ENCODE measurements at regions not wholly inside any gene's neighbourhood (a gene's known extent, or its start where the extent isn't known, plus 50 kb on each side); places are given as distances from the start of the nearest gene placed in this dataset.
"Not testable (repeated sequence)": the region's sequence is repeated elsewhere in the genome, so short reads cannot be mapped to it uniquely, and the experiment has no call there.

DNA sequence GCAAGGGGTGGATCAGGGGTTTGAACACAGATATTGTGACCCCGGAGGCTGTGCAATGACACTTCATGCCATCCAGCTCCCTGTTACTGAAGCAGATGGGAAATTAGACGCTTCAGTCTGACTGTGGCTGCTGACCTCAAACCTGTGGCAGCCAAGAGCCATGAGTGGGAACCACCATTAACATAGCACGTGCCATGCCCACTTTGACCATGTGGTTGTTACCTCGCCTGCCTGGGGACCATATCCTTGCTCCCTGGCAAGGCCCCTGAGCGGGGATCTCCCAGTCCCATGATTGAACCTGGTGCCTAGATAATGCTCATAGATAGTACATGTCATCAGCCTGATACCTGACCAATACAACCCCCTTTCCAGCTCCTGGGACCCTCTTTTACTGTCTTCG lies 68.9 kb downstream of the CYP26B1 start:
- no peak for DNase-seq

DNA sequence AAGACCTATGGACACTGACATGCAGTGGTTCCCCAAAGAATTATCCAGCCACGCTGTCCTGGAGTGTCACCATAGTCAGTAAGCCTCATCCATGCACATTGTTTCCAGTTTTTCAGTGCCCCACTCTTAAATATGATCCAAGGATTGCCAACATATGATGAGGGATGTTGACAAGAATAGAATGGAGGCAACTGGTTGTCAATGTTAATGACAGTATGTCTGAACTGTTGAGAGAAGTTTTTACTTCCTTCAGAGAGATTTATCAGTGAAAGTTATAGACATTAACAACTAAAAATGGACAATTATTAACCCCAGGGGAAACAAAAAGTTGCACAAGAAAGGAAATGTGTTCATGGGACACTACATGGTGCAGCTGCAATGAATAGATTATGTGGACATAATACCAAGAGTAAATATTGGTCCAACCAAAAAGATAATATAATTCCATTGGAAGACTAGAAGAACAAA lies 69.9 kb downstream of the CYP26B1 start:
- no peak for DNase-seq

DNA sequence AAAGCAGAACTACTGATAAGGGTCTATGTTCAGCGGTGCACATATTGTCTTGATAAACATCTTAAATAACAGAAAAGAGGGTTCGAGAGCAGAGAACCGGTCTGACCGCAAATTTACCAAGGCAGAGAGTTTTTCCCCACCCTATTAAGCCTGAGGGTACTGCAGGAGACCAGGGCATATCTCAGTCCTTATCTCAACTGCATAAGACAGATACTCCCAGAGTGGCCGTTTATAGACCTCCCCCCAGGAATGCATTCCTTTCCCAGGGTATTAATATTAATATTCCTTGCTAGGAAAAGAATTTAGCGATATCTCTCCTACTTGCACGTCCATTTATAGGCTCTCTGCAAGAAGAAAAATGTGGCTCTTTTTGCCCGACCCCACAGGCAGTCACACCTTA lies 74.3 kb downstream of the CYP26B1 start:
- DNase-seq = not testable (repeated sequence)

DNA sequence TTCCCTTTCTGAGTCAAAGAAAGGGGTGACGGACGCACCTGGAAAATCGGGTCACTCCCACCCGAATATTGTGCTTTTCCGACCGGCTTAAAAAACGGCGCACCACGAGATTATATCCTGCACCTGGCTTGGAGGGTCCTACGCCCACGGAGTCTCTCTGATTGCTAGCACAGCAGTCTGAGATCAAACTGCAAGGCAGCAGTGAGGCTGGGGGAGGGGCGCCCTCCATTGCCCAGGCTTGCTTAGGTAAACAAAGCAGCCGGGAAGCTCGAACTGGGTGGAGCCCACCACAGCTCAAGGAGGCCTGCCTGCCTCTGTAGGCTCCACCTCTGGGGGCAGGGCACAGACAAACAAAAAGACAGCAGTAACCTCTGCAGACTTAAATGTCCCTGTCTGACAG lies 83.5 kb downstream of the CYP26B1 start:
- not testable (repeated sequence) for DNase-seq

DNA sequence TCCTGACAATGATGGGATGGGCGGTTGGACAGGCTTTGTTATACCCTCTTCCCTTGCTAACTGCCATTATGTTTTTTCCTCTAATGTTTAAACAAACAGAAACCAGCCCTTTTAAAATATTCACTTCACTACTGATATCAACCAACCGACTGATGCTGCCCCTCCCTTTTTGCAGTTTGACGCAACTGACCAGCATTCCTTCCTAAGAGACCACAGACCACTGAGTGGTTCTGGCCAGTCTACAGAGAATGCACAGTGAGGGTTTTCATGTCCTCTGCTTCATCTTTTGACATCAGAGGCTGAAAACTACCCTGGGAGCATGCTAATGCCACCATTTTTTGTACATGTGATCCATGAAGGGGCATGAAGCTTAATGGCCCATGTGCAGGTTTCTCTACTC lies 85.3 kb downstream of the CYP26B1 start:
- no peak for DNase-seq

DNA sequence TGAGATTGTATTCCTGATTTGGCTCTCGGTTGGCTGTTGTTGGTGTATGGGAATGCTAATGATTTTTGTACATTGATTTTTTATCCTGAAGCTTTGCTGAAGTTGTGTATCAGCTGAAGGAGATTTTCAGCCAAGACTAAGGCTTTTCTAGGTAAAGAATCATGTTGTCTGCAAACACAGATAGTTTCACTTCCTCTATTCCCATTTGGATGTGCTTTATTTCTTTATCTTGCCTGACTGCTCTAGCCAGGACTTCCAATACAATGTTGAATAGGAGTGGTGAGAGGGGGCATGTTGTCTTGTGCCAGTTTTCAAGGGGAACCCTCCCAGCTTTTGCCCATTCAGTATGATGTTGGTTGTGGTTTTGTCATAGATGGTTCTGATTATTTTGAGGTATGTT lies 90.4 kb downstream of the CYP26B1 start:
- DNase-seq = no peak

DNA sequence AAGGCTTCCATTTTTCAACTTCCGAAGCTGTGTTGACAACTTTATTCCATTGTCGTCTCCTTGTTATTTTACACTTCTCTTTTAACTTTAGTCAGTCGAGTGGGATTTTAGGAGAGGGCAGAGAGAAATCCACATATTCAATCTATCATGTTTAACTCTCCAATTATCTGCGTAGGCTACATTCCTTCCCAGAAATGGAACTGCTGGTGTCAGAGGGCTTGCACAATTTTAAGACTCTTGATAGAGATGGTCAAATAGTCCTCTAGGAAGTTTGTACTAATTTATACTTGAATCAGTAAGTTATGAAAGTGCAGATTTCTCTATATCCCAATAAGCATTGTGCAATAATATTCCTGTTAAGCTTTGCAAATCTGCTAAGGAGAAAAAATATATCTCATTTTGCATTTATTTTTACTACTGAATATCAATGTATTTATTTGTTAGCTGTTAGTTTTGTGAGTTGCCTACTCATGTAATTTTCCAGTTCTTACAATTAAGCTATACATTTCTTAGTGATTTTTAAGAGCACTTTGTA lies 95.6 kb downstream of the CYP26B1 start:
- no peak for DNase-seq

DNA sequence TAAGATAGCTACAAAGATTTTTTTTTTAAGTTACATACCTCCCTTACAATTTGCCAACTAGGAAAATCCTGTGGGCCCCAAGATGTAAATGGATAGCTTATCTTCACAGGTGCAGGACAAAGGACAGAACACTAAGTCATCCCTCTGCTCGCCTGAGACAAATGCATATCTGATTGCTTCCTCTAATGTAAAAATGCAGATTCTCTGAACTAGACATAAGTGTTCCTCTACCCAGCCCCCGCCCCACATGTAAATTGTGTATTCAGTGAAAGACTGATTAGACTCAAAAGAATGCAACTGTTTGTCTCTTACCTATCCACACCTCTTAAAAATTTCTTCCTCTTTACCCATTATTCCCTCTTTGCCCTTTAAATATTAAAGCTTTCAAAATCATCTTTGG lies 96.5 kb downstream of the CYP26B1 start:
- DNase-seq = no peak

DNA sequence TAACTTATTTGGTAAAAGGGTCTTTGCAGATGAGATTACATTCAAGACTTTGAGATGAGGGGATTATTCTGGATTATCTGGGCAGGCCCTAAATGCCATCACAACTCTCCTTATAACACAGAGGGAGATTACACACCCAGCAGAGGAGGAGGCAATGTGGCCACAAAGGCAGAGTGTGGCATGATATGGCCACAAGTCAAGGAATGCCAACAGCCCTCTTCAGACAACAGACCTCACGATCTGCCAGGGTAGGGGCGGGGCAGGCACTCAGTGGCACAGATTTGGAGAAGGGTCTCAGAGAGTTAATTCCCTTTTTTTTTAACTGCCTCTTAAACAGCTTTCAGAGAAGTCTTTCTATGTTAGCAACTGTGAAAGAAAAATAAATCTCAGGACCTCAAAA lies 96.9 kb downstream of the CYP26B1 start:
- DNase-seq = no peak

DNA sequence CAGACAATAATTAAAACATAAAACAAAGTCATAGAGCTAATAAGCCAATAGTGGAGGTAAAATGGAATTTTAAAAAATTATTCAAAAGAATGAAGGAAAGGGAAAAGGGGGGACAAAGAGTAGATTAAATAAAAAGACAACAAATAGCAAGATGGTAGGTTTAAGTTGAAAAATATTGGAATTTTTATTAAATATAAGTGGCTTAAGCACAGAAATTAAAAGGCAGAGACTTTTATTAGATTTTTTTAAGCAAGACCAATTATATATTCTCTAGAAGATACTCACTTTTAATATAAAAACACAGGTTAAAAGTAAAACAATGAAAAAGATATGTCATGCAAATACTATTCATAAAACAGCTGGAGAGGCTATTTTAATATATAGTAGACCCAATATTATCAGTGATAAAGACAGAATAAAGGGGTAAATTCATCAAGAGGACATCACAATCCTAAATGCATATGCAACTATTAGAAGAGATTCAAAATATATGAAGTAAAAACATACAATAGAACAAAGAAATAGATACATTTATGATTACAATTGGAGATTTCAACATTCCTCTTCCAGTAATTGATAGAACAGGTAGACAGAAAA lies 98.7 kb downstream of the CYP26B1 start:
- no peak for DNase-seq

DNA sequence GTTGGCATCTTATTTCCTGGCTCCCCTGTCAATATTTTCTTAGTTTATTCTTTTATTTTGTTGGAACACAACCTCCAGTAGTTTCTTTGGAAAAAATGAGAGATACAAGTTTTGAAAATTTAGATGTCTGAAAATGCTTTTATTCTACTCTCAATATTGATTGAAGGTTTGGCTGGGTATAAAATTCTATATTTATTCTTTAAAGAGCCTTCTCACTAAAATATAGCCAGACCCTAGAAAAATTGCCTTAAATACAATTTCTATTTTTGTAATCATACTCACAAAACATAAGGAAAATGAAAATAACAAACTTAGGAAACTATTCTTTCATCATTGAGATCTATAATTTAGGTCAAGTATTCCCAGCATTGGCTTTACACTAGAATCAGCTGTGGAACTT lies 103.7 kb downstream of the CYP26B1 start:
- DNase-seq = no peak

DNA sequence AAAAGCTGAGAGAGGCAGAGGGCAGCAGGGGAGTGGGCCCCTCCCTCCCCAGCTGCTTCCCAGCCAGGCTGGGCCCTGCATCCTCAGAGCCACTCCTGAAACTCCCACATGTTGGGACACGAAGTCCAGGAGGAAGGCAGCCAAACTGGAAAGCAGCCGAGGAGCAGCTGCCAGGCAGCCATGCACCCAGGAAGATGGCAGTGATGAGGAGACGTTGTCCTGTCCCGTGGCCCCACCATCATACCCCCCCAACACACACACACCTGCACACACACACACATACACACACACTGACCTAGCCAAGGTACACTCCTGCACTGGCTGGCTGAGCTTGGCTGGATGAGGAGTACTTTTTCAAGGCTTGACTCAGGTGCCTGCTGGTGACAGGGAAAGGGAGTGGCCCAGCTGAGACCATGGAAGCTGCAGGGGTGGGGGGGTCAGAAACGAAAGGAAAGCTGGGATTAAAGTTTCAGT lies 106.0 kb downstream of the CYP26B1 start:
- no peak for DNase-seq

DNA sequence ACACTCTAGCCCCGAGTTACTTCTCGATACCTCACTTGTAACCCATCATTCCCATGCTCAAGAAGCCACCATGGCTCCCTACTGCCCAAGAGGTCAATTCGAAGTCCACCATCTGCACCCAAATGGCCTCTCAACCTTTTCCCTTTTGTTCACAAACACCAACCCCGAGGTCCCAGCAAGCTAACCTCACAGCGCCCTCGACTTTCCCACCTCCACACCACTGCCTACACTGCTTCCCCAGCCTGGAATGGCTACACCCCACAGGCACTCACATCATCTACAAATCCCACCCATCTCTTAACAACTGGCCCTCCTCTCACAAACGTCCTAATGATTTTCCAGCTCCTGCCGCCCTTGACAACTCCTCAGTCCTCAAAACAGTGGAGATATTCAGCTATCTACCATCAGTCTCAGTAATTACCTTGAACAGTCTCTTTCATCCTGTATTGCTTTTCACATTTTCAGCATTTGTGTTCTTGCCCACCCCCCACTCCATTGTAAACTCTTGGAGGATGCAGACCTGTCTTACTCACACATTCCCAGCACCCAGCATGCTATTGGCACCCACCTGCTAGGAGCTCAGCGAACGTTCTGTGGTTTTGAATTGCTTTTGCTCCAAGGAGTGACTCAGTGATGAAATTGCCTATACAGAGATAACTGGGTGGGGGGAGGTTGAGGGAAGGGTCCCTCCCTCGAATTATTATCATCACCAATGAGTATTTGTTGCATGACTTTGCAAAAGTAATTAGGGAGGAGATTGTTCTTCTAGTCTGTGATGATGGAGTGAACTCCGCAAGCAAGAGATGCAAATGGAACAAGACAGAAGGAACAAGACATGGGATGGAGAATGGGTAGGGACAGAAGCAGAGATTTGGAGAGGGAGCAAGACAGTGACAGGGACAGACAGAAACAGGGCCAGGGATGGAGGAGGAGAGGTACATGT lies 106.8 kb downstream of the CYP26B1 start:
- DNase-seq = no peak

DNA sequence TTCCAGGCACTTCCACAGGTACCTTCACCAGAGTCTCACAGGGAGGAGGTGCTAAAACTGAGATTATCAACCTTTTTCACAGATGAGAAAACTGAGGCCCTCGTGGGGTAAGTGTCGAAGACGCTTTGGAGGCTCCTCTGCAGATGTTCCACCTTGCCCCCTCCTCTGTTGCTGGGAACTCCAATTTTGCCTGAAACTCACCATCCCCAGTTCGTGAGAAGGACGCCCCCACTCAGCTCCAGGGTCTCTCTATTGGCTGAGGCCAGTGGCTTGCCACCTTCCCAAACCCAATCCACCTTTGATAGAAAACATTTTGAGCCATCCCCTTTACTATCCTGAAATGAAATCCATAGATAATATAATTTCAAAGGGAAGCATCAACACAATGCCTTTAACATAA lies 109.1 kb downstream of the CYP26B1 start:
- no peak for DNase-seq

DNA sequence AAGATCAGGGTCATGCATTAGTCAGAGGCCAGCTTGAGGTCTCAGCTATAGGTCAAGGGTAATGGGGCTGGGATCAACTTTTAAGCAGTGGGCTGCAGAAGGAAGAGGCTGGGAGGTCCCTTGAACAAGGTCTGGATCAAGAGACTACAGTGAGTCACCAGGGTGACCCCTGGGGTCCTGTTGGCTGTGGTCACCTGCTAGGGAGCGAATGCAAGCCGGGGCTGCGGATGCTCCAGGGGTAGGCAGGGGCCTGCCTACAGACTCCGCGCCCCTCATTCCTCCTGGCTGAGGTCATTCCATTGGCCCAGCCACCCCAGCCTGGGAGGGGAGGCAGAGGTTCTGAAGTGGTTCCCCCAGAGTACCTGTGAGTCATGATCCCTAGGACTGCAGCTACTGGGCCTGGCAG lies 110.4 kb downstream of the CYP26B1 start:
- no peak for DNase-seq

DNA sequence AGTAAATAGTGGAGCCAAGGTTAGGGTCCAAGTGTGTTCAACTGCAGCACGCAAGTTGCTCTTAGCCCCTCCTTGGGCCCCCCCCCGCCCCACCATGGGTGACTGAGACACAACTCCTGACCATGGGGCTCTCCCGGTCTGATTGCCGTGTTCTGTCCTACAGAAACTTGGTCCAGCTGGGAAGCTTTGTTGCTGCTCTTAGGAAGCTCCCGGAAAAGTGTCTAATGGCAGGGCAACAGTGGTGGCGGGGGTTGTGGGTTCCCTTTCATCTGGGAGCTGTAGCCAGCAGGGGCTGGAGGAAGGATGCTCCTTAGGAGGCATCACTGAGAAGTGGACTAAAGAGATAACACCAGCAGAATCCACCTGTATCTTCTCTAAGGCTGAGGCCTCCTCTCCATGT lies 111.1 kb downstream of the CYP26B1 start:
- no peak for DNase-seq

DNA sequence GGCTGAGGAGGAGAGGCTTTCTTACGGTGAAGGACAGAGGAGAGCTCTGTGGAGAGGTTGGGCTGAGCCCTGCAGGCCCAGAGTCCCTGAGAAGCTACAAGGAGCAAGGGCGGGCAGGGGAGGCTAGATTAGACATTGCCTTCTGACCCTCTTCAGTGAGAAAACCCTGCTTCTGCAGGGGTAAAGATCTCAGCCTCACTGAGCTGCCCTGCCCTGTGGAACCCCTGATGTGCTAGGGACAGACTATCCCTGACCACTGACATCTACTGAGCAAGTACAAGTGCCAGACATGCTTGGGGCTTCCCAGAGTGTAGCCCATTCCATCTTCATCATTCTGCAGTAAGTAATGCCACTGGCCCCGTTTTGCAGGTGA lies 111.5 kb downstream of the CYP26B1 start:
- no peak for DNase-seq

DNA sequence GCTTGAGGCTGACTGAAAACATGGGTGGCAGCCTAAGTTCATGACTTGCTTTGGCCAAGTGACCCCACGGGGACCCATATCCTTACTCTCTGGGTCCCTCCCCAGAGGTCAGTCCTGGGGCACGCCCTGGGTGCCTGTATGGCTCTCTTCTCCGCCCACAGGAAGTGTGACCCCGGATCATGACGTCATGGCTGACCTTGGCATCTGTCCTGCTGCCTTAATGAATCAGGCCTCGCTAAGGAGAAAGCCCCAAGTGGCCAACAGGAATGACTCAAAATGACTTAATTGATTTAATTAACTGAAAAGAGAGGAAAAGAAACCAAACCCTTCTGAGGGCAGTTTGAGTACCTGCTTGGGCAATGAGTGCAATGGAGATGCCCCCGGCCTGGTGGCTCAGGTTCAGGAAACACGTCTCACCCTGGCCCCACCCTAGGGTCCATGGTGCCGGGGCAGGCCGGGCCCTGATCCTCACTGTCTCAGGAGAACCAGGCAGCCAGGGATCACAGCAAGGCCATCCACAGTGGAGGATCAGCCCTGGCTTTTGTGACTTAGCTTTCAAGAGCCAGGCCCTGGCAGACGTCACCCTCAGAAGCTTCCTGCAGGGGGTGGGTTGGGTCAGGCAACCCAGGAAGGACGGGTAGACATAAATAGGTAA lies 112.0 kb downstream of the CYP26B1 start:
- DNase-seq = no peak

DNA sequence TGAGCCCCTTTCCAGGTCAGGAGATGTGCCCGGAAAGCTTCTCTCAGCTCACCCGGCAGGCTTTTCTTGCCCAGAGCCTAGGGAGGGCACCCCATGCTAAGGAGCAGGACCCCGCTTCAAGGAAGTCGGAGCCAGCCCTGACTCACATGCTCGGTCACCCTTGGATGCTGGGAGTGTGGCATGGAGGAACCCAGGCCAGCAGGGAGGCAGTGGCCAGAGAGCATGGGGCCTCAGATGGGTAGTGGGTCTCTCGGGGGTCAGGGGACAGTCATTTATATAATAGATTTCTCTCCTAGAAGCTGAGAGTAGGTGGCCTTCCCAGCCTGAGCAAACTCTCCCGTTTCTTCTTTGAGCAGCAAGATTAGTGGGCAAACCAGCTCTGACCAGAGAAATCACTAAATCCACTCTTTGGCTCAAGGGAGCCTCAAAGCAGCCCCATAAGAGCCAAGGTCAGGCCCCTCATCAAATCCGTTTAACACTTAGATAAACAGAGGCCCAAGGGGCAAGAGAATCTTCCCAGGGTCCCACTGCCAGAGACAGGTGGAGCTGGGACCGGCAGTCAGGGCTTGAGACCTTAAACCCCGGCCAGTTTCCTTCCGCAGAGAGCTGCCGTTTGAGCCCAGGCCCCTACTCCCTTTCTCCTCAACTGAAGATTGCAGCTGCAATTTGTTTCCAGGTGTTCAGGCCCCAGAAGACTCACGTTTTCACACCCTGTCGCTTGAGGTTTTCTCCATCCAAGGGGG lies 113.1 kb downstream of the CYP26B1 start:
- DNase-seq = no peak

DNA sequence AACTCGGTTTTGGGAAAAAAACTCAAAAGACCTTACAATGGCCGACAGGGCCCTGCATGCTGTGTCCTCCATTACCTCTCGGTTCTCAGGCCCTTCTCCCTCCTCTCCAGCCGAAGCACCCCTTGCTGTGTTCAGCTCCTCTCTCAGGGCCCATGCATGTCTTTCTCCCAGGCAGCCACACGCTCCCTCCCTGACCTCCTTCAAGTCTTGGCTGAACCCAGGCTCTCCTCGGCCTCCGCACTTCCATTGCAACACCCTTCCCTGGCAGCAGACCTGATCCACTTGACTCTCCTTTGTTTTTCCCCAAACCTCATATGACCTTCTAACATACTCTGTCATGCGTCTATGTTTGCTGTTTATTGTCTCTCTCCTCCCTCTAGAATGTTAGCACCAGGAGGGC lies 114.0 kb downstream of the CYP26B1 start:
- no peak for DNase-seq

DNA sequence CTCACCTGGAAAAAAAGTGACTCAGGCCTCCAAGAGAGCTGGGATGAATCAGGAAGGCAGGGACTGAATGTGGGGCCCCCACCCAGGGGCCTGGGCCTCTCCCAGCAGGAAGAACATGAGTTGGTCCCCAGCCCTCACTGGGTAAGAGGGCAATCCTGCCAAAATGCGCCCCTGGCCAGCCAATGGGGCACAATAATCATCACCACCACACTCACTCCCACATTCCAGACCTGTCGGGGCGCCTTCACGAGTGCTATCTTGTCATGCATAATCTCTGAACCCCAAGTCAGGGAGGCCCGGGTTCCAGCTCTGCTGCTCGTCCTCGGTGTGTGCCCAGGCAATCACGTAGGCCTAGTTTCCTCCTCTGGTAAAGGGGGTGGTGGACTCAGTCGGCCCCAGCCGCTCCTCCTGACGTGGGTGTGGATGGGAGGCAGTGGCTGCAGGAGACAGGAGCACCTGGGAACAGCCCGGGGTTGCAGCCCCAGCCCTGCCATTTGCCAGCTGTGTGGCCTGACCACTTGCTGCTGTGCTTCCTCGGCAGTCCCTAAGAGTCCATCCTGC lies 115.1 kb downstream of the CYP26B1 start:
- DNase-seq = no peak

DNA sequence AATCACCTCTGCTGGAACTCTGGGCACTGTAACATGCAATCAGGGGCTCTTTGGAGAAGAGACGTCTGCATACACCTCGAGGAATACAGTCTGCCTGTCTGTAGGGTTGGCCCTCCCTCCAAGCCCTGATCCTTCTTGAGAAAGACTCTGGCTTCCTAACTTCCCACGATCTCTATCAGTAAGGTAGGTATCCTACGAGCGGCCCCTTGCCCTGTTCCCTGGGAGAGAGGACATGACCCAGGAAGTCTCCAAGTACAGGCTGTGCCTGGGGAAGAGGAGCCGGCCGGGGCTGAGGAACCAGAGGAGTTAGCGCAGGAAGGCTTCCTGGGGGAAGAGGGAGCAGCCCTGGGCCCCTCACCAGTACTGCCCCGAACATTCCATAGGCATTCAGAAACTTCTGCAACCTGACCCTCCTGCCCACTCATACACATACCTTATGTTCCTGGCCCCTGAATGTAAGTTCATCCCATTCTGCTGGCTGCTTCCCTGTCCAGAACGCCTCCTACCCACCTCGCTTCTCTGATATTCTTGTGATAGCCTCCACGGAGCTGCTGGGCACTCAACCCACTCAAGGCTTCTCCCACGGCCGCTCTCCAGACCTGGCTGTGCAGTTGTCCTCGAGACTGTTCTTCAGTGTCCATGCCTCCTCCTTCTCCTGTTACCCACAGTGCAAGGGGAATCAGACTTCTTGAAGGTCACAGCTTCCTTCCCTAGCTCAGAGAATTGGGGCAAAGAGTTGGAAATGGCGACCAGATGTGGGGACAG lies 116.1 kb downstream of the CYP26B1 start:
- no peak for DNase-seq

Measured in 8988T (cell line).